ENCODE measurements at regions not wholly inside any gene's neighbourhood (a gene's known extent, or its start where the extent isn't known, plus 50 kb on each side); places are given as distances from the start of the nearest gene placed in this dataset.

DNA sequence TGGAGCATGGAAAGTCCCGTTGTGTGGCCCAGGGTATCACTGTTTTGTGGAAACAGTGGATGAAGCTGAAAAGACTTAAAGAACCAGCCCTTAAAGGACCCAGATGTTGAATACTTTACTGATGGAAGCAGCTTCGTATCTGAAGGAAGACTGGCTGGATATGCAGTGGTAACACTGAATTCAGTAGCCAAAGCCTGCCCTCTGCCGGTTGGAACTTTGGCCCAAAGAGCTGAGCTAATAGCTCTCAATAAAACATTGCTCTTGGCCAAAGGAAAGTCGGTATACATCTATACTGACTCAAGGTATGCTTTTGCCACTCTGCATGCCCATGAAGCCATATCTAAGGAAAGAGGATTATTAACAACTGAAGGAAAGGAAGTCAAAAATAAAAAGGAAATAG is 885.4 kb downstream of the PDCD6IP start:
- peak; percentile 77 for TF ChIP-seq SMC3 (IDR thresholded peaks at IDR 0.05; ENCODE audit: borderline replicate concordance, low read length)
- no peak for TF ChIP-seq FOXM1 (IDR thresholded peaks at IDR 0.05; ENCODE audit: low read depth, low read length)
- TF ChIP-seq YY1 (IDR thresholded peaks at IDR 0.05; ENCODE audit: low read depth, low read length), result peak; percentile 47; the same call in 1 of the 2 replicates
- peak; percentile 70 for TF ChIP-seq RAD21 (IDR thresholded peaks at IDR 0.05; ENCODE audit: insufficient read depth, low read depth, low read length)
- TF ChIP-seq NFYB (IDR thresholded peaks at IDR 0.05; ENCODE audit: insufficient read depth, low read depth, low read length), result no peak
- TF ChIP-seq CTCF (IDR thresholded peaks at IDR 0.05 in 2 of 3, conservative IDR thresholded peaks at IDR 0.05 in 1 of 3; ENCODE audit: control insufficient read depth in 2 of 3, extremely low read depth in 1 of 3, insufficient read depth in 1 of 3, low read depth in 3 of 3, low read length in 3 of 3), result peak; percentile 51 to 68 (median 65); a peak in 5 of 6 replicates
- Histone ChIP-seq H3K4me3 (no peak overlapping the region), H3K4me2 (ENCODE audit: control insufficient read depth, insufficient read depth) (no peak overlapping the region), H4K20me1 (ENCODE audit: control insufficient read depth, insufficient read depth) (no peaks in the 10 kb centered on the region), H3K9ac (ENCODE audit: control insufficient read depth, insufficient read depth, low read length) (no peak overlapping the region), H3K9me3 (replicated peaks; ENCODE audit: control insufficient read depth, insufficient read depth, low read length) (no peaks in the 10 kb centered on the region), H3K4me1 (ENCODE audit: control insufficient read depth, insufficient read depth, low read length) (no peaks in the 10 kb centered on the region), H2AFZ (ENCODE audit: control insufficient read depth, low read depth, low read length) (no peak overlapping the region), H3K36me3 (ENCODE audit: control insufficient read depth in 2 of 2, insufficient read depth in 2 of 2, low read length in 1 of 2) (no peaks in the 10 kb centered on the region), H3K79me2 (ENCODE audit: control insufficient read depth, insufficient read depth, low read length) (no peaks in the 10 kb centered on the region), H3K27me3 (replicated peaks in 1 of 2; ENCODE audit: control insufficient read depth in 2 of 2, insufficient read depth in 2 of 2, low read length in 1 of 2) (no peaks in the 10 kb centered on the region), H3K27ac (ENCODE audit: control insufficient read depth, insufficient read depth) (no peak overlapping the region)
- WGBS (ENCODE audit: insufficient coverage, insufficient replicate concordance, low lambda C conversion rate, missing lambda C conversion rate), result 15% methylated on average over 4 of the region's 4 CpGs
- BruUV-seq (replicated peaks), result no TSS peak
- peak; percentile 49 for FAIRE-seq
- ChIA-PET SMC1A (ENCODE audit: uncharacterized antibody, unreplicated experiment) (interaction anchor here (0.8 to 3.5 kb wide), 15 partner anchors 9 to 803 kb away, joined by 3 to 65 read pairs (median 4); no protein-coding TSS in a partner anchor), POLR2A (no interaction called here), RAD21 (ENCODE audit: unreplicated experiment) (interaction anchor here (0.6 to 4.6 kb wide), 16 partner anchors 9 to 1846 kb away, joined by 3 to 66 read pairs (median 4); no protein-coding TSS in a partner anchor), CTCF (interaction anchor here (0.6 to 7.3 kb wide), 23 partner anchors 10 to 824 kb away, joined by 3 to 170 read pairs (median 4); no protein-coding TSS in a partner anchor)
- DNase-seq (ENCODE audit: low read depth, low spot score), result peak; percentile 9
- peak; percentile 87 for ATAC-seq
- intact Hi-C loops (cut with micrococcal nuclease; ENCODE audit: unreplicated experiment) (loop anchor here (1.0 to 5.0 kb wide), 4 partner anchors 424 to 801 kb away; no protein-coding TSS in a partner anchor), in situ Hi-C loops (cut with MboI) (loop anchor here (5.0 to 25.0 kb wide), 2 partner anchors 697 to 802 kb away; no protein-coding TSS in a partner anchor)
